ENCODE measurements at regions not wholly inside any gene's neighbourhood (a gene's known extent, or its start where the extent isn't known, plus 50 kb on each side); places are given as distances from the start of the nearest gene placed in this dataset.

DNA sequence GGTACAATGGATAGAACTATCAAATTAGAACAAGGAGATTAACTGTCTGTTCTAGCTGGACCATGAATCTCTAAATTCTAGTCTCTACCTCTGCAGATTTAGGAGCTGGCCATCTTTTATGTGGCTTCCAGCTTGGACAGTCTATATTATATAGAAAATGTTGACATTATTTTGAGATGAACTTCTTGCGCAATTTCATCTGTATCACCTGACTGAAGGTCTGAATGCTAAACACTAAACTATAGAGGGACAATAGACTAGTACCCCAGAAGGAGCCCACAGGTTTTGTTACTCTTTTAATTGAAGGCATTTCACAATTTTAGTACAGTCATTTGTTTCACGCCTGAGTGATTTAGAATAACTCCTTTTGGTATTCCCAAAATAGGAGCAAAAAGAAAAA, 222.4 kb upstream of the ANKRD30A start:
- ATAC-seq: no peak
- DNase-seq: no peak
- H3K4me3 ChIP-seq: no peak overlapping the region
- intact Hi-C loops (cut with DNase I): no loop called here
- no peaks in the 10 kb centered on the region for H3K4me1 ChIP-seq
- H3K27me3 ChIP-seq: no peaks in the 10 kb centered on the region
- TF ChIP-seq, protein P1, sequence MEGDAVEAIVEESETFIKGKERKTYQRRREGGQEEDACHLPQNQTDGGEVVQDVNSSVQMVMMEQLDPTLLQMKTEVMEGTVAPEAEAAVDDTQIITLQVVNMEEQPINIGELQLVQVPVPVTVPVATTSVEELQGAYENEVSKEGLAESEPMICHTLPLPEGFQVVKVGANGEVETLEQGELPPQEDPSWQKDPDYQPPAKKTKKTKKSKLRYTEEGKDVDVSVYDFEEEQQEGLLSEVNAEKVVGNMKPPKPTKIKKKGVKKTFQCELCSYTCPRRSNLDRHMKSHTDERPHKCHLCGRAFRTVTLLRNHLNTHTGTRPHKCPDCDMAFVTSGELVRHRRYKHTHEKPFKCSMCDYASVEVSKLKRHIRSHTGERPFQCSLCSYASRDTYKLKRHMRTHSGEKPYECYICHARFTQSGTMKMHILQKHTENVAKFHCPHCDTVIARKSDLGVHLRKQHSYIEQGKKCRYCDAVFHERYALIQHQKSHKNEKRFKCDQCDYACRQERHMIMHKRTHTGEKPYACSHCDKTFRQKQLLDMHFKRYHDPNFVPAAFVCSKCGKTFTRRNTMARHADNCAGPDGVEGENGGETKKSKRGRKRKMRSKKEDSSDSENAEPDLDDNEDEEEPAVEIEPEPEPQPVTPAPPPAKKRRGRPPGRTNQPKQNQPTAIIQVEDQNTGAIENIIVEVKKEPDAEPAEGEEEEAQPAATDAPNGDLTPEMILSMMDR (IDR thresholded peaks at IDR 0.05): no peak
- no peak for TF ChIP-seq POLR2A (IDR thresholded peaks at IDR 0.05)
- no peaks in the 10 kb centered on the region for H3K9me3 ChIP-seq
- no peaks in the 10 kb centered on the region for H3K36me3 ChIP-seq
- 63% methylated on average over 2 of the region's 2 CpGs for WGBS (ENCODE audit: insufficient coverage, low coverage, low lambda C conversion rate, missing lambda C conversion rate)
- H3K27ac ChIP-seq: no peak overlapping the region

DNA sequence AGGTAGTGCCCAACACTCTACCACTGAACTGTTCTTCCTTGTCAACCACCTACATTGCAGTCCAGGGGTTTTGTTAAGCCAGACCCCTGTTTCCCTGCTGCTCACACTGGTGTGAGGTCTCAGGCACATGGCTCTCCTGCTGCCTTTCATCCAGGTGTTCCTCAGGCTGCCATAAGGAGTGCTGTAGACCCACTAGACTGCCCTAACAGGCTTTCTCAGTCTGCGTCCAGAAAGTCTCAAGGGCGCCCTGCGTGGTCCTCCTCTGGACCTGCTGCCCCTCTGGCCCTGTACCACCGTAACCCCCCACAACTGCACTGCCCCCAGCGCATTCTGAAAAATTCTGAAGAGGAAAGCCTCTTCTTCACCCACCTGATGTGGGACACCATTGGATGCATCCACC, 225.7 kb upstream of the ANKRD30A start:
- Histone ChIP-seq H3K4me1 (no peaks in the 10 kb centered on the region), H3K36me3 (no peaks in the 10 kb centered on the region), H3K9me3 (no peaks in the 10 kb centered on the region), H3K27ac (no peak overlapping the region), H3K4me3 (no peak overlapping the region), H3K27me3 (no peaks in the 10 kb centered on the region)
- intact Hi-C loops (cut with DNase I): no loop called here
- 75% methylated on average over 2 of the region's 5 CpGs for WGBS (ENCODE audit: insufficient coverage, low coverage, low lambda C conversion rate, missing lambda C conversion rate)
- TF ChIP-seq POLR2A (IDR thresholded peaks at IDR 0.05): no peak
- TF ChIP-seq, protein P1 (IDR thresholded peaks at IDR 0.05): no peak
- DNase-seq (no peak), ATAC-seq (peak in 2 of 4 donors; percentile 9 to 28)

DNA sequence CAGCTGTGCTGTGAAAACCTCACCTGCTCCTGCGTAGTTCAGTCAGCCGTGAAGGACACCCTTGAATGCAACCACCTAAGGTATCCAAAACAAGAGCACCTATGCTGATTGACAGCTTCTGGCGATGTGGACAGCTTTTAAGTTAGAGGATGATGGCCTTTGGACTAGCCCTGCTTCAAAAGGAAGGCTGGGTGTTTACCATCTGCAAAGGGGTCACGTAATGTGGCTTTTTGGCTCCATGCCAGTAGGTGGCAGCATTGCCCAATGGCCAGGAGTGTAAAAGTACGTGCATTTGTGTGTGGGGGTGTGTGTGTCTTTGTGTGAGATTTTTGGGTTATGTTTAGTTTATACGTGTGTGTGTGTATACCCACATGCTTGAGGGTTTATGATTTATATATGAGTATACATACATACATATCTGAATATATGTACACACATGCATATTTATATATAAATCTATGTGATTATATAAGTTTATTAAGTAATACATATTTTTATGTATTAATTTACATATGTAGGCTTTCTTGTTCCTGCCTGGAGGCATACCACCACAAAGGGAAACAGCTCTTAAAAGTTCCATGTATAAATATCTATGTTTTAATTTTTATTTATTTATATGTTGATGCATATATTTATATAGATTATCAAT, 236.3 kb upstream of the ANKRD30A start:
- H3K27ac ChIP-seq: no peak overlapping the region

DNA sequence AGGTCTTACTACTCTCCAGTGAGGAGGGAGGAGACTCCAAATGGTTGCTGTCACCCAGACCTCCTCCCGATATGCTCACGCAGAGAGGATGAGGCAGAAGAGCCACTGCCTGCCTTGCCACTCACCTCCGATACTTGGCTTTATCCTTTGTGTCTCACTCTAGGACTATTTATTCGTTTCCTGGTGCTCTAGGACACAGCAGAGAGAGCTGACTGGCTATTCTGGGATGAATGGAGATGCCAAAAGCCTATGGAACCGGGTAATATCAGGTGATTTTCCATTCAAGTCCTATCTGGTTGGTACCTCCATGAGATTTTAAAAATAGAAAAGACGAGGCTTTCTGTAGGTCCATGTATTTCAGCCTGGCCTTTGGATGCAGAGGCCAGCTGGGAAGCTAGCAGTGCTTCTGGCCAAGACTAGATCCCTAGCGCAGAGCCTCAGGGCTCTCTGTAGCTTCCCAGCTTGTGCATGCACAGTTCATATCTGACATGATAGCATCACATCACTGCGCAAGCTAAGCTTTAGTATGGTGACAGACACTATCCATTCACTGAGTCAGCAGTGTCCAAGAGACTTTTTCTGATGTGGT, 239.0 kb upstream of the ANKRD30A start:
- H3K4me3 ChIP-seq: no peak overlapping the region
- no peaks in the 10 kb centered on the region for H3K4me1 ChIP-seq
- intact Hi-C loops (cut with DNase I): loop anchor here in 1 of 2 donors (10.0 kb wide), 1 partner anchor 1252 kb away; no protein-coding TSS in a partner anchor
- DNase-seq (no peak), ATAC-seq (no peak)
- H3K36me3 ChIP-seq: no peaks in the 10 kb centered on the region
- WGBS (ENCODE audit: insufficient coverage, low coverage, low lambda C conversion rate, missing lambda C conversion rate): 57% methylated on average over 5 of the region's 8 CpGs
- TF ChIP-seq POLR2A (IDR thresholded peaks at IDR 0.05): no peak
- no peak overlapping the region for H3K27ac ChIP-seq
- H3K27me3 ChIP-seq: no peaks in the 10 kb centered on the region
- no peaks in the 10 kb centered on the region for H3K9me3 ChIP-seq

More for the DNA sequence above, 236.3 kb upstream of the ANKRD30A start:
- H3K4me1 ChIP-seq: no peaks in the 10 kb centered on the region
- TF ChIP-seq, protein P1 (IDR thresholded peaks at IDR 0.05): no peak
- no peak for TF ChIP-seq POLR2A (IDR thresholded peaks at IDR 0.05)
- DNase-seq (peak in 2 of 3 donors; percentile 24 to 45), ATAC-seq (peak; percentile 36 to 67 (median 48))
- no peaks in the 10 kb centered on the region for H3K9me3 ChIP-seq
- no peaks in the 10 kb centered on the region for H3K27me3 ChIP-seq
- intact Hi-C loops (cut with DNase I): loop anchor here in 1 of 2 donors (10.0 kb wide), 1 partner anchor 1254 kb away; no protein-coding TSS in a partner anchor
- WGBS (ENCODE audit: insufficient coverage, low coverage, low lambda C conversion rate, missing lambda C conversion rate): 7% methylated on average over 4 of the region's 6 CpGs
- H3K36me3 ChIP-seq: no peaks in the 10 kb centered on the region
- no peak overlapping the region for H3K4me3 ChIP-seq

DNA sequence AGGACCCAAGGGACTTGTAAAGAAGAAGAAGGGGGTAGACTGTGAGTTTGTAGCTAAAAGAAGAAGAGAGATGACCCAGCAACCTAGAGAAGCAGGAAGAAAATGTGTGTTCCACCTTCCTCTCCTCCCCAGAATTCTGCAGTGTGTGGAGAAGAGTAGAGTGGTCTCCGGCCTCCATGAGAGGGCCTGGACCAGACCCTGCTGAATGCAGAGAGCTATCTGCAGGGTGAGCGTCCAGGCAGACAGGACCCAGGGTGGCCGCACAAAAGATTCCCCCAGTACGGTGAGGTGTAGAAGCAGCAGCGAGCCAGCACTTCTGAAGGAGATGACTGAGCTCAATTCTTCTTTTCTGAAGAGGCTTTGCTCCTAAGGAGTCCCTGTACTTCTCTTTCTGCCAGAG, 239.7 kb upstream of the ANKRD30A start:
- H3K4me1 ChIP-seq: no peaks in the 10 kb centered on the region
- H3K4me3 ChIP-seq: no peak overlapping the region
- H3K36me3 ChIP-seq: no peaks in the 10 kb centered on the region
- H3K9me3 ChIP-seq: no peaks in the 10 kb centered on the region
- WGBS (ENCODE audit: insufficient coverage, low coverage, low lambda C conversion rate, missing lambda C conversion rate): 94% methylated on average over 5 of the region's 5 CpGs
- intact Hi-C loops (cut with DNase I): loop anchor here in 1 of 2 donors (10.0 kb wide), 1 partner anchor 1251 kb away; no protein-coding TSS in a partner anchor
- no peak for ATAC-seq
- no peak for DNase-seq
- no peak for TF ChIP-seq POLR2A (IDR thresholded peaks at IDR 0.05)
- TF ChIP-seq, protein P1 (IDR thresholded peaks at IDR 0.05): no peak
- H3K27me3 ChIP-seq: no peaks in the 10 kb centered on the region
- H3K27ac ChIP-seq: no peak overlapping the region

Data from right lobe of liver (tissue), 6 donors.